Endothelial cell of umbilical vein (primary cell): ENCODE measurements at regions not wholly inside any gene's neighbourhood (a gene's known extent, or its start where the extent isn't known, plus 50 kb on each side); places are given as distances from the start of the nearest gene placed in this dataset.

ENCODE experiments used
- BruUV-seq: library from RNA; stranded (reverse); fragments of 400-500 nt; replicated peaks from 2 replicates; lab custom pipeline; 2021; lab: Mats Ljungman, UMichigan
- CTCF ChIA-PET: fragments of 300-600, 350-600 bp; sonication (Branson Sonifier 250); formaldehyde crosslinking; loops from one replicate; lab custom pipeline; 2021; ENCODE audit warnings: antibody characterized with exemption, inconsistent platforms; lab: Charles Lee
- POLR2A ChIA-PET: fragments of 300-600, 350-600 bp; sonication (Branson Sonifier 250); formaldehyde crosslinking; loops from one replicate; lab custom pipeline; 2021; ENCODE audit warnings: antibody characterized with exemption, inconsistent platforms; lab: Charles Lee
- DNase-seq: peaks from one replicate; pipeline ENCODE4 v3.0.0-alpha.2; 2011; ENCODE audit warnings: low read depth, low spot score
- FAIRE-seq: peaks from 2 replicates; lab custom pipeline; 2011; peaks lifted over from hg19 to GRCh38; lab: Jason Lieb, UNC
- H2AFZ ChIP-seq: 2 replicates; pipeline ENCODE4 v1.6.0; 2012; ENCODE audit warnings: low read depth, low read length, control low read depth, inconsistent platforms
- H3K27ac ChIP-seq: 2 replicates; pipeline ENCODE4 v1.5.1; 2011; ENCODE audit warnings: low read depth, mild to moderate bottlenecking, control low read depth, low read length, moderate library complexity; ENCODE audit not compliant: insufficient read depth
- H3K27me3 ChIP-seq, 2 experiments: 2 replicates each; pipeline versions ENCODE4 v1.6.0 to v1.6.1; 2011; ENCODE audit warnings: low read length in 2 of 2, mixed read lengths in 1 of 2; ENCODE audit not compliant: control insufficient read depth in 2 of 2, insufficient read depth in 2 of 2
- H3K36me3 ChIP-seq, 2 experiments: 2 replicates in 1 of 2; 3 replicates in 1 of 2; pipeline ENCODE4 v1.5.1; 2011; ENCODE audit warnings: low read length in 2 of 2, mild to moderate bottlenecking in 1 of 2, moderate library complexity in 1 of 2; ENCODE audit not compliant: control insufficient read depth in 2 of 2, insufficient read depth in 2 of 2; ENCODE audit errors: extremely low read depth in 1 of 2
- H3K4me1 ChIP-seq: 3 replicates; pipeline ENCODE4 v1.5.1; 2011; ENCODE audit warnings: mild to moderate bottlenecking, low read length; ENCODE audit not compliant: control insufficient read depth, insufficient read depth; ENCODE audit errors: extremely low read depth
- H3K4me2 ChIP-seq: 2 replicates; pipeline ENCODE4 v1.6.1; 2011; ENCODE audit warnings: low read length, control low read depth, mixed read lengths; ENCODE audit not compliant: insufficient read depth
- H3K4me3 ChIP-seq, 3 experiments: fragments of 200-600 bp in 1 of 3; sonication (generic), shearing (Covaris generic) in 1 of 3; replicated peaks in 1 of 3; 2 replicates each; pipeline ENCODE4 v1.5.1; 2011 to 2016; ENCODE audit warnings: control low read depth in 3 of 3, low read length in 3 of 3, mild to moderate bottlenecking in 2 of 3, inconsistent platforms in 1 of 3, low read depth in 1 of 3, moderate library complexity in 1 of 3; ENCODE audit not compliant: insufficient read depth in 1 of 3
- H3K79me2 ChIP-seq: 2 replicates; pipeline ENCODE4 v1.6.0; 2012; ENCODE audit warnings: low read length, inconsistent platforms; ENCODE audit not compliant: control insufficient read depth, insufficient read depth
- H3K9ac ChIP-seq: replicated peaks from 2 replicates; pipeline ENCODE3; 2011; ENCODE audit warnings: low read length, control low read depth; ENCODE audit not compliant: insufficient read depth; ENCODE audit errors: extremely low read depth
- H3K9me1 ChIP-seq: replicated peaks from 3 replicates; pipeline ENCODE4 v1.6.0; 2011; ENCODE audit warnings: mild to moderate bottlenecking, low read length; ENCODE audit not compliant: control insufficient read depth, insufficient read depth; ENCODE audit errors: extremely low read depth
- H3K9me3 ChIP-seq: replicated peaks from 2 replicates; pipeline ENCODE4 v1.5.1; 2012; ENCODE audit warnings: low read length, inconsistent platforms; ENCODE audit not compliant: control insufficient read depth, insufficient read depth
- H4K20me1 ChIP-seq: replicated peaks from 2 replicates; pipeline ENCODE3; 2011; ENCODE audit warnings: mild to moderate bottlenecking, low read length; ENCODE audit not compliant: control insufficient read depth, insufficient read depth; ENCODE audit errors: extremely low read depth
- EZH2 ChIP-seq: IDR thresholded peaks from 2 replicates; pipeline ENCODE4 v1.6.1; 2012; ENCODE audit warnings: borderline replicate concordance, low read depth, mild to moderate bottlenecking, moderate library complexity, low read length, inconsistent platforms; ENCODE audit not compliant: severe bottlenecking
- FOS ChIP-seq: IDR thresholded peaks from 2 replicates; pipeline ENCODE4 v1.6.1; 2011; ENCODE audit warnings: mild to moderate bottlenecking, low read length, moderate library complexity, borderline replicate concordance; ENCODE audit not compliant: insufficient read depth
- GATA2 ChIP-seq: IDR thresholded peaks from 2 replicates; pipeline ENCODE4 v1.7.0; 2011; ENCODE audit warnings: low read depth, mild to moderate bottlenecking, moderate library complexity, mixed read lengths, low read length; ENCODE audit not compliant: insufficient read length, insufficient read depth
- JUN ChIP-seq: IDR thresholded peaks from 2 replicates; pipeline ENCODE4 v1.6.1; 2011; ENCODE audit warnings: borderline replicate concordance, low read depth; ENCODE audit not compliant: insufficient read length, insufficient read depth
- MAX ChIP-seq: IDR thresholded peaks from 2 replicates; pipeline ENCODE4 v1.6.1; 2011; ENCODE audit not compliant: insufficient read depth, insufficient read length
- MYC ChIP-seq: IDR thresholded peaks from one replicate; pipeline ENCODE4 v1.6.1; 2011; ENCODE audit warnings: mild to moderate bottlenecking, low read depth, low read length
- POLR2A ChIP-seq: IDR thresholded peaks from 2 replicates; pipeline ENCODE4 v1.6.1; 2012; ENCODE audit warnings: low read depth, mild to moderate bottlenecking, control low read depth, low read length
- POLR2AphosphoS5 ChIP-seq: IDR thresholded peaks from 2 replicates; pipeline ENCODE4 v1.6.1; 2012; ENCODE audit warnings: low read depth, mild to moderate bottlenecking, control low read depth, low read length, moderate library complexity; ENCODE audit not compliant: insufficient read depth
- dilution Hi-C: fragments of 300-500 bp; cut with MboI; formaldehyde crosslinking; loops from one replicate; pipeline ENCODE4 v1.15.0; 2019; ENCODE audit warnings: low sequenced_read_pairs; ENCODE audit not compliant: extremely low pct_ligation_motif_present
- intact Hi-C: fragments of 100-400 bp; cut with micrococcal nuclease; formaldehyde crosslinking; loops from one replicate; pipeline ENCODE4 v1.10.0; 2022

GRCh38 chr1:29645586-29645985, 409.3 kb downstream of the PTPRU start:
- no peaks in the 10 kb centered on the region for H3K79me2 ChIP-seq
- BruUV-seq: no TSS peak
- H3K9ac ChIP-seq: no peak overlapping the region
- H3K36me3 ChIP-seq: no peaks in the 10 kb centered on the region
- no peak overlapping the region for H2AFZ ChIP-seq
- H3K4me1 ChIP-seq: no peaks in the 10 kb centered on the region
- ChIA-PET POLR2A (no interaction called here), CTCF (no interaction called here)
- H3K9me1 ChIP-seq: no peaks in the 10 kb centered on the region
- H4K20me1 ChIP-seq: no peaks in the 10 kb centered on the region
- H3K4me2 ChIP-seq: no peak overlapping the region
- no peaks in the 10 kb centered on the region for H3K27me3 ChIP-seq
- intact Hi-C loops (no loop called here), dilution Hi-C loops (no loop called here)
- TF ChIP-seq MYC: no peak
- no peak for TF ChIP-seq FOS
- no peak for TF ChIP-seq MAX
- TF ChIP-seq POLR2A: no peak
- TF ChIP-seq JUN: no peak
- no peak for TF ChIP-seq EZH2
- TF ChIP-seq GATA2: no peak
- DNase-seq: no peak
- H3K4me3 ChIP-seq: no peak overlapping the region
- FAIRE-seq: no peak
- H3K9me3 ChIP-seq: no peaks in the 10 kb centered on the region
- no peak overlapping the region for H3K27ac ChIP-seq

- FAIRE-seq (no peak), DNase-seq (no peak)
- Histone ChIP-seq H3K9me1 (no peaks in the 10 kb centered on the region), H3K27me3 (no peaks in the 10 kb centered on the region), H2AFZ (no peak overlapping the region), H3K9ac (no peak overlapping the region), H3K27ac (no peak overlapping the region), H3K79me2 (no peaks in the 10 kb centered on the region), H4K20me1 (no peaks in the 10 kb centered on the region), H3K9me3 (no peaks in the 10 kb centered on the region), H3K4me1 (no peaks in the 10 kb centered on the region), H3K4me3 (no peak overlapping the region), H3K4me2 (no peak overlapping the region), H3K36me3 (no peaks in the 10 kb centered on the region)
- dilution Hi-C loops: no loop called here
- no peak for TF ChIP-seq GATA2
- TF ChIP-seq EZH2: no peak
- no peak for TF ChIP-seq FOS
- no peak for TF ChIP-seq POLR2AphosphoS5
- no peak for TF ChIP-seq POLR2A
- CTCF ChIA-PET: no interaction called here
- intact Hi-C loops: no loop called here
- BruUV-seq: no TSS peak
- POLR2A ChIA-PET: no interaction called here
Observed at GRCh38 chr1:29644812-29645211, 408.5 kb downstream of the PTPRU start.
